HG03066 (cell line): ENCODE measurements at regions not wholly inside any gene's neighbourhood (a gene's known extent, or its start where the extent isn't known, plus 50 kb on each side); places are given as distances from the start of the nearest gene placed in this dataset.

ENCODE experiments used
- ATAC-seq: cut with Tn5 transposase; IDR thresholded peaks from one replicate; pipeline ENCODE4 v1.9.1; 2021; ENCODE audit warnings: low read depth; ENCODE audit not compliant: unreplicated experiment

- no peak for ATAC-seq
Observed at GRCh38 chr15:39468828-39469227, 112.1 kb upstream of the THBS1 start.

- ATAC-seq, result no peak
Observed at GRCh38 chr15:39471785-39472574, 108.9 kb upstream of the THBS1 start.

GRCh38 chr15:39472621-39473297 is 108.1 kb upstream of the THBS1 start:
- no peak for ATAC-seq

- ATAC-seq, result no peak
Observed at GRCh38 chr15:39473298-39473947, 107.5 kb upstream of the THBS1 start.

GRCh38 chr15:39474657-39475056 is 106.2 kb upstream of the THBS1 start:
- no peak for ATAC-seq

- ATAC-seq, result no peak
Observed at GRCh38 chr15:39478996-39479395, 101.9 kb upstream of the THBS1 start.

GRCh38 chr15:39479911-39480310 is 101.0 kb upstream of the THBS1 start:
- no peak for ATAC-seq

GRCh38 chr15:39482459-39482858 is 98.4 kb upstream of the THBS1 start:
- ATAC-seq, result no peak

- ATAC-seq, result no peak
Observed at GRCh38 chr15:39486621-39487457, 94.0 kb upstream of the THBS1 start.

GRCh38 chr15:39487458-39487735 is 93.5 kb upstream of the THBS1 start:
- ATAC-seq, result no peak

- ATAC-seq, result no peak
Observed at GRCh38 chr15:39488516-39488915, 92.4 kb upstream of the THBS1 start.

- no peak for ATAC-seq
Observed at GRCh38 chr15:39488961-39489360, 91.9 kb upstream of the THBS1 start.

GRCh38 chr15:39491115-39491885 is 89.6 kb upstream of the THBS1 start:
- ATAC-seq, result no peak

- no peak for ATAC-seq
Observed at GRCh38 chr15:39491886-39492490, 88.9 kb upstream of the THBS1 start.

- ATAC-seq, result no peak
Observed at GRCh38 chr15:39493424-39494067, 87.3 kb upstream of the THBS1 start.

GRCh38 chr15:39494462-39494861 is 86.4 kb upstream of the THBS1 start:
- no peak for ATAC-seq

GRCh38 chr15:39495871-39496840 is 84.7 kb upstream of the THBS1 start:
- no peak for ATAC-seq
